ENCODE measurements at regions not wholly inside any gene's neighbourhood (a gene's known extent, or its start where the extent isn't known, plus 50 kb on each side); places are given as distances from the start of the nearest gene placed in this dataset.

DNA sequence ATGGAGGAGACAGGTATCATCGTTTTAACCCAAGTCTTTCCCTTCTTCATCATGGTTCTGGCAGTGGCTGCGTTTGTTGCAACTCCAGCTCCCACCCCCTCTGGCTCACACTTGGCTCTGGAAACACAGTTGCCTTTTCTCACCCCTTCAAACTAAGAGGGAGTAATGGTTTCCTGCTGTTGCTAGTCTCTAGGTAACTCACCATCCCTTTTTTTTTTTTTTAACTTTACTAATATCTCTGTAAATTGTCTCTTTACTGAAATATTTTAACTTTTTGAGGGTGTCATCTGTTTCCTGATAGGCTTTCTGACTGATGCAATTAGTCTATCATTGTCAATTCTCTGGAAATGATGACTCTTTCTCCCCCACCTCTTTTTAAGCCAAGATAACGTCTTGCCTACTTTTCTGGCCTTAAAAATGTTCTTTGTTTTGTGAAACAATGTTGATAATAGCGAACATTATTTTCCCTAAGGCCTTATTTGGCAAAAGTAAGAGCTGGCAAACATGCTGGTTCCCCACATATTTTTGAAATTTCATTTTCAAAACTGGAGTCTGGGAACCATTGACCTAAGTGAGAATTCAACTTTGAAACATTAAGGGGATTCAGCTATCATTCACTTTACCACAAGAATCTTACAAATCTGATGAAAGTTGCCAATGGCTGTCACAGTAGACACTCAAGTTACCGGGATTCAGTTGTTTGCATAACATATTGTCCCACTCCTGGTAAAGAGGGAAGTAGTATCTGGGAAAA lies 85.3 kb downstream of the LEPR start:
- TF ChIP-seq, protein P1, sequence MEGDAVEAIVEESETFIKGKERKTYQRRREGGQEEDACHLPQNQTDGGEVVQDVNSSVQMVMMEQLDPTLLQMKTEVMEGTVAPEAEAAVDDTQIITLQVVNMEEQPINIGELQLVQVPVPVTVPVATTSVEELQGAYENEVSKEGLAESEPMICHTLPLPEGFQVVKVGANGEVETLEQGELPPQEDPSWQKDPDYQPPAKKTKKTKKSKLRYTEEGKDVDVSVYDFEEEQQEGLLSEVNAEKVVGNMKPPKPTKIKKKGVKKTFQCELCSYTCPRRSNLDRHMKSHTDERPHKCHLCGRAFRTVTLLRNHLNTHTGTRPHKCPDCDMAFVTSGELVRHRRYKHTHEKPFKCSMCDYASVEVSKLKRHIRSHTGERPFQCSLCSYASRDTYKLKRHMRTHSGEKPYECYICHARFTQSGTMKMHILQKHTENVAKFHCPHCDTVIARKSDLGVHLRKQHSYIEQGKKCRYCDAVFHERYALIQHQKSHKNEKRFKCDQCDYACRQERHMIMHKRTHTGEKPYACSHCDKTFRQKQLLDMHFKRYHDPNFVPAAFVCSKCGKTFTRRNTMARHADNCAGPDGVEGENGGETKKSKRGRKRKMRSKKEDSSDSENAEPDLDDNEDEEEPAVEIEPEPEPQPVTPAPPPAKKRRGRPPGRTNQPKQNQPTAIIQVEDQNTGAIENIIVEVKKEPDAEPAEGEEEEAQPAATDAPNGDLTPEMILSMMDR (IDR thresholded peaks at IDR 0.05) = no peak
- no peak for TF ChIP-seq POLR2A (IDR thresholded peaks at IDR 0.05)

Measured in right lobe of liver (tissue), 4 donors.